Endometrium (tissue), 2 donors: ENCODE measurements at regions not wholly inside any gene's neighbourhood (a gene's known extent, or its start where the extent isn't known, plus 50 kb on each side); places are given as distances from the start of the nearest gene placed in this dataset.

Experiments used
- FAIRE-seq: peaks from 2 replicates; lab custom pipeline; 2012; peaks lifted over from hg19 to GRCh38; lab: Jason Lieb, UNC
- donor health status: control.
- donor health status: control.

- no peak for FAIRE-seq
Measured at GRCh38 chr5:67294266-67294938, 97.8 kb upstream of the CD180 start.

GRCh38 chr5:67293226-67293625 lies 96.6 kb upstream of the CD180 start:
- FAIRE-seq, result no peak

- no peak for FAIRE-seq
Measured at GRCh38 chr5:67292201-67292940, 95.8 kb upstream of the CD180 start.

GRCh38 chr5:67291671-67292070 lies 95.1 kb upstream of the CD180 start:
- FAIRE-seq, result no peak

GRCh38 chr5:67291066-67291465 lies 94.5 kb upstream of the CD180 start:
- FAIRE-seq, result peak; percentile 78

GRCh38 chr5:67290655-67291054 lies 94.1 kb upstream of the CD180 start:
- no peak for FAIRE-seq

- FAIRE-seq, result no peak
Measured at GRCh38 chr5:67289763-67290521, 93.3 kb upstream of the CD180 start.

GRCh38 chr5:67287510-67288268 lies 91.1 kb upstream of the CD180 start:
- no peak for FAIRE-seq

- FAIRE-seq, result no peak
Measured at GRCh38 chr5:67286006-67286405, 89.4 kb upstream of the CD180 start.

GRCh38 chr5:67283988-67284487 lies 87.4 kb upstream of the CD180 start:
- FAIRE-seq, result no peak

- no peak for FAIRE-seq
Measured at GRCh38 chr5:67283275-67283987, 86.8 kb upstream of the CD180 start.

GRCh38 chr5:67281874-67282273 lies 85.3 kb upstream of the CD180 start:
- FAIRE-seq, result no peak

- FAIRE-seq, result no peak
Measured at GRCh38 chr5:67273689-67274356, 77.2 kb upstream of the CD180 start.

- no peak for FAIRE-seq
Measured at GRCh38 chr5:67272453-67273130, 76.0 kb upstream of the CD180 start.

GRCh38 chr5:67268231-67269021 lies 71.8 kb upstream of the CD180 start:
- peak; percentile 97 for FAIRE-seq

- FAIRE-seq, result no peak
Measured at GRCh38 chr5:67267512-67268216, 71.1 kb upstream of the CD180 start.

GRCh38 chr5:67266654-67267350 lies 70.2 kb upstream of the CD180 start:
- FAIRE-seq, result no peak

GRCh38 chr5:67265951-67266350 lies 69.4 kb upstream of the CD180 start:
- no peak for FAIRE-seq
